Muscle layer of duodenum (tissue), 2 donors: ENCODE measurements at regions not wholly inside any gene's neighbourhood (a gene's known extent, or its start where the extent isn't known, plus 50 kb on each side); places are given as distances from the start of the nearest gene placed in this dataset.
"Not testable (repeated sequence)": the region's sequence is repeated elsewhere in the genome, so short reads cannot be mapped to it uniquely, and the experiment has no call there.

Experiments
- H3K27ac ChIP-seq: one replicate; pipeline ENCODE4 v1.7.0; 2013; ENCODE audit warnings: mild to moderate bottlenecking, low read length
- H3K27me3 ChIP-seq: one replicate; pipeline ENCODE4 v1.7.0; 2013; ENCODE audit warnings: low read depth, mild to moderate bottlenecking, control low read depth, low read length
- H3K36me3 ChIP-seq, 2 donors: one replicate each; pipeline ENCODE4 v1.7.0; 2013; ENCODE audit warnings: low read length in 2 of 2, control low read depth in 1 of 2, mild to moderate bottlenecking in 1 of 2; ENCODE audit not compliant: insufficient read depth in 2 of 2, control insufficient read depth in 1 of 2
- H3K4me1 ChIP-seq, 2 donors: one replicate each; pipeline ENCODE4 v1.7.0; 2013; ENCODE audit warnings: low read length in 2 of 2, mild to moderate bottlenecking in 2 of 2, control low read depth in 1 of 2, moderate library complexity in 1 of 2; ENCODE audit not compliant: insufficient read depth in 2 of 2, control insufficient read depth in 1 of 2
- H3K4me3 ChIP-seq, 2 donors: one replicate each; pipeline ENCODE4 v1.7.0; 2013; ENCODE audit warnings: low read length in 2 of 2, low read depth in 1 of 2, mild to moderate bottlenecking in 1 of 2
- H3K9me3 ChIP-seq, 2 donors: one replicate each; pipeline ENCODE4 v1.7.0; 2013; ENCODE audit warnings: low read length in 2 of 2, control low read depth in 1 of 2, mild to moderate bottlenecking in 1 of 2; ENCODE audit not compliant: control insufficient read depth in 1 of 2
- donor health status: healthy.

- no peak overlapping the region for H3K27ac ChIP-seq
- no peaks in the 10 kb centered on the region for H3K9me3 ChIP-seq
- no peaks in the 10 kb centered on the region for H3K4me1 ChIP-seq
- no peaks in the 10 kb centered on the region for H3K36me3 ChIP-seq
- H3K27me3 ChIP-seq, result no peaks in the 10 kb centered on the region
- no peak overlapping the region for H3K4me3 ChIP-seq
Measured at GRCh38 chr2:89850481-89850880, 1159.0 kb downstream of the RPIA start.

GRCh38 chr2:89850881-89851582 is 1159.6 kb downstream of the RPIA start:
- Histone ChIP-seq H3K9me3 (no peaks in the 10 kb centered on the region), H3K4me1 (no peaks in the 10 kb centered on the region), H3K27me3 (no peaks in the 10 kb centered on the region), H3K36me3 (no peaks in the 10 kb centered on the region), H3K27ac (no peak overlapping the region), H3K4me3 (no peak overlapping the region)

- Histone ChIP-seq H3K9me3 (no peaks in the 10 kb centered on the region), H3K36me3 (no peaks in the 10 kb centered on the region), H3K27me3 (no peaks in the 10 kb centered on the region), H3K4me3 (no peak overlapping the region), H3K4me1 (no peaks in the 10 kb centered on the region), H3K27ac (no peak overlapping the region)
Measured at GRCh38 chr2:89851583-89851905, 1160.1 kb downstream of the RPIA start.

- not testable (repeated sequence) for H3K4me3 ChIP-seq, H3K27ac ChIP-seq, H3K9me3 ChIP-seq
Measured at GRCh38 chr2:89853427-89853826, 1162.0 kb downstream of the RPIA start.

GRCh38 chr2:89855752-89856151 is 1164.3 kb downstream of the RPIA start:
- H3K36me3 ChIP-seq, H3K4me3 ChIP-seq: not testable (repeated sequence)

More at GRCh38 chr2:89853427-89853826, 1162.0 kb downstream of the RPIA start:
- H3K4me1 ChIP-seq, H3K27me3 ChIP-seq, H3K36me3 ChIP-seq: not testable (repeated sequence)

GRCh38 chr2:89856305-89856704 is 1164.8 kb downstream of the RPIA start:
- not testable (repeated sequence) for H3K27me3 ChIP-seq, H3K36me3 ChIP-seq, H3K9me3 ChIP-seq, H3K27ac ChIP-seq, H3K4me3 ChIP-seq, H3K4me1 ChIP-seq

More at GRCh38 chr2:89855752-89856151, 1164.3 kb downstream of the RPIA start:
- H3K4me1 ChIP-seq, H3K27ac ChIP-seq, H3K9me3 ChIP-seq, H3K27me3 ChIP-seq: not testable (repeated sequence)

GRCh38 chr2:89862164-89862563 is 1170.7 kb downstream of the RPIA start:
- H3K4me3 ChIP-seq, H3K27ac ChIP-seq, H3K27me3 ChIP-seq, H3K9me3 ChIP-seq, H3K4me1 ChIP-seq, H3K36me3 ChIP-seq: not testable (repeated sequence)

- H3K9me3 ChIP-seq, H3K4me1 ChIP-seq: not testable (repeated sequence)
Measured at GRCh38 chr2:89863209-89863608, 1171.7 kb downstream of the RPIA start.

GRCh38 chr2:89874810-89875595 is 1183.5 kb downstream of the RPIA start:
- not testable (repeated sequence) for H3K36me3 ChIP-seq, H3K4me3 ChIP-seq, H3K27ac ChIP-seq, H3K27me3 ChIP-seq, H3K9me3 ChIP-seq, H3K4me1 ChIP-seq

More at GRCh38 chr2:89863209-89863608, 1171.7 kb downstream of the RPIA start:
- H3K4me3 ChIP-seq, H3K36me3 ChIP-seq, H3K27ac ChIP-seq, H3K27me3 ChIP-seq: not testable (repeated sequence)

GRCh38 chr2:89876445-89876844 is 1185.0 kb downstream of the RPIA start:
- H3K4me3 ChIP-seq, H3K4me1 ChIP-seq, H3K27ac ChIP-seq, H3K36me3 ChIP-seq, H3K9me3 ChIP-seq, H3K27me3 ChIP-seq: not testable (repeated sequence)

- H3K9me3 ChIP-seq, H3K36me3 ChIP-seq, H3K4me3 ChIP-seq: not testable (repeated sequence)
Measured at GRCh38 chr2:89876878-89877277, 1185.4 kb downstream of the RPIA start.

GRCh38 chr2:89882880-89883279 is 1191.4 kb downstream of the RPIA start:
- H3K36me3 ChIP-seq, H3K4me3 ChIP-seq, H3K27me3 ChIP-seq, H3K9me3 ChIP-seq, H3K4me1 ChIP-seq, H3K27ac ChIP-seq: not testable (repeated sequence)

More at GRCh38 chr2:89876878-89877277, 1185.4 kb downstream of the RPIA start:
- H3K27me3 ChIP-seq, H3K27ac ChIP-seq, H3K4me1 ChIP-seq: not testable (repeated sequence)
